NCI-H2107 (cell line): ENCODE measurements at regions not wholly inside any gene's neighbourhood (a gene's known extent, or its start where the extent isn't known, plus 50 kb on each side); places are given as distances from the start of the nearest gene placed in this dataset.

Experiments used
- DNase-seq: peaks from one replicate; lab custom pipeline; 2025; lab: John Stamatoyannopoulos, UW

DNA sequence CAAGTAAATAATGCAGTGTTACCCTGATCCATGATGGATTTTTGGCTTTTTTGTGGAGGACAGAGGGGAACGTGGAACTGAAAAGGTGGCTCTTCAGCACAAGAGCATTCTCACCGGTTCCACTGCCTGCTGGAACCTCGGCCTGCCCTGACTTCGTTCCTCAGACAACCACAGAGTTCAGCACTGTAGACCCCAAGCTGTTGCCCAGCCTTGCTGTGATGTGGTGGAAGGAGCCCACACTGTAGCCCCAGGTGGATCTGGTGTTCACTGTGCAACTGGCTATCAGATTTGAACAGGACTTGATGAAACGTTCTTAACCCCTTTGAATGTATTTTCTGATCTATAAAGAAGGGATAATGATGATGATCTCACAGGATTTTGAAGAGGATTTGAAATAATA is 293.5 kb downstream of the TRIB2 start:
- DNase-seq, result no peak

DNA sequence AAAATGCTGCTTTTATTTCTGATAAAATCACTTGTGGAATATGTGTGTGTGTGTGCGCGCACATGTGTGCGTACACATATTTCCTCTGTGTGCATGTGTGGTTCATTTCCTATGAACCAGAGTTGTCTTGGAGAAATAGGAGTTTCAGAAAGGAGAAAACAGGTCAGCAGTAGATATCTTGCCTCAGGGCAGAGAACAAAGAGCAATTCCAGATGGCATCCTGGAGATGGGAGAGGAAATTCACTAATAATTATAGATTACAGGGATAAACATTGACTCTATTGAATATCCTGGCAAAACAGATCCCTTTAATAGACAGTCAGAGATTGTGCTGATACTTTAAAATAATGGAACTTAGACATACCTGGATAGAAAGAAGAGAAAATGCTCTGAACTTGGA is 298.0 kb downstream of the TRIB2 start:
- no peak for DNase-seq

DNA sequence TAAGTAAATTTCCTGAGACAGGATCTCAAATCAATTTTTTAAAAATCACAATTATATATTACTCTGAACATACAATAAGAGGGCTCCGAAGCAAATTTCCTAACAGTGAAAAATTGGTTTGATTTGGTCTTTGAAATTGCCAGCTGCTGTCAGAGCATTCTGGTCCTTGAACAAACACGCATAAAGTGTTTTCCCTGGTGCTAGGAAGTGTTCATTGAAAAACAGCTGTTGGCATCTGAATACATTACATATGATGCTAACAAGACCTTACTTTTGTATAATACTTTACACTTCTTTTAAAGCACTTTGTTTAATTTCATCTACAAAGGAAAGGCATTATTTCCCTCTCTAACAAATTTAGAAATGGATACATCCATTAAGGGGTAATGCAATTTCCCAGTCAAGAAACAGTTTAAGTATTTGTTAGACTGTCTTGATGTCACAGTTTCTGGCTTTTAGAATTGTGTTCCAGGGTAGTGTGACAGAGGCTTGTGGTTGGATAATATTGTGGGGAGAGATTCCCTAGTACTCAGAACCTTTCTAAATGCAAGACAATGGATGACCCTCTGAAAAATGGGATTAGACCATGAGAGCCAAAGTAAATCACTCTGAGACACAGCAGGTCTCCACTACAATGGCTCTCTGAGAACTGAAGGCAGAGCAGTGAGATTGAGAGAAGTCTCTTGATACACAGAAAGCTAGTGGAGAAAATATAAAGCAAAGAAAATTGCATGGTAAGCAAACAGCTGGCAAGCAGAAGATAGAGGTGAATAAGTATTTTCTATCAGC is 299.0 kb downstream of the TRIB2 start:
- DNase-seq, result no peak

DNA sequence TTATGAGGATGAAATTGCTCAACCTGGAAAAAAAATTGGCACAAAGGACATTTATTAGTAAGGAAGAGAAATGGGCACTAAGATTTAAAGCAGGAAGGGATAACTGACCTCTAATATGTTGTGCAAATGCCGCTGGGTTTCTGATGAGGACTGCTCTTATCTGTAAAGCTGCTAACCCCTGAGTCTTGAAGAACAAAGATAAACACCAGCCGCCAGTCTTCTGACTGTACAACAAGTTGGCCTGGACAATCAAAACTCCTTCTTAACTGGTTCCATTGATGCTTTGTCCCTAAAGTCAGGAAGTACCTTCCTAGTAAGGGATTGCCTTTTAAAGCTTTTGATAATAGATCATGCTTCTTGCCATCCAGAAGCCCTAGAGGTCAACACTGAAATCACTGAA is 301.8 kb downstream of the TRIB2 start:
- no peak for DNase-seq

DNA sequence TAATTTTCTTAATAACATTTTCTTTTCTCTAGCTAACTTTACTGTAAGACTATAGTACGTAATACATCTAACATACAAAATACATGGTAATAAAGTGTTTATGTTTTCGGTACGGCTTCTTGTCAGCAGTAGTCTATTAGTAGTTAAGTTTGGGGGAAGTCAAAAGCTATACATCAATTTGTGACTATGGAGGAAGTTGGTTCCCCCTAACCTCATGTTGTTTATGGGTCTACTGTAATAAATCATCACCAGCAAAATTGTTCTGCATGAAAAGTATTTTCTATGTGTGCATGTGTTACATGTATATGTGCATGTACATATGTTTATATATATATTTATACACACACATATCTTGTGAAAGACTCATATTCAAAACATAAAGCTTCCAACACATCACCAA is 303.0 kb downstream of the TRIB2 start:
- no peak for DNase-seq

DNA sequence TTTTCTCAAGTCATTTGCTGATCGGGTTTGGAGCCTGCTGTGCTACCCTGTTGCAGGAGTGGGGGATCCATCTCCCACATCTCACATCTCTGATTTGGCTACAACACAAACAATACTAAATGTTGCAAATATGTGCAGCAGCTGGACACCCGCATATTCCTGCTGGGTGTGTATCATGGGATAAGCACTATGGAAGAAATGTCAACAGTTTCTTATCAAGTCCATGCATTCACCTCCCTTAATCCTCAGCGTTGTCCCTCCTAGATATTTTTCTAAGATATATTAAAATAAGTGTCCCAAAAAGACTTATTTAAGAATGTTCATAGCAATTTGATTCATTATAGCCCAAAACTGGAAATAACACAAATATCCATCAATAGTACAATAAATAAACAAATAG is 303.7 kb downstream of the TRIB2 start:
- no peak for DNase-seq

DNA sequence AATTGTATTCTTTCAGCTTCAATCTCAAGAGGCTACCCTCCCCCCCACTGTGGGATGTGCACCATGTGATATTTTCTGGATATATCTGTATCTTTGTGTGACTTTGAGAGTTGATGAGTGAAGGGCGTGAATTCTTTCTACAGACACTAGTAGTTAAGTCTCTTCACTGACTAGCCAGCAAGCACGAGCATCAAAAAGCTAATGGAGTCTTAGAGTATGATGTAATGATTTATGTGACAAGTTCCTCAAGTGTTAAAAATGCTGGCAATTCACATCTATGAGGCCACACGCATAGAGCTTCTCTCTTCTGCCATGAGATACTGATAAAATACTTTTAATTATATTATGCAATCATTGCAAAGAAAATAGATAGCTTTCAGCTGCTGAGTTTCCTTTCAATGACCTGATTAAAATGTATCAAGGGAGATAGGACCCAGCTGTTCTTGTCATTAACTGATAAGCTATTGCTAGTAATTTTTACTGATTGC is 304.8 kb downstream of the TRIB2 start:
- DNase-seq, result no peak

DNA sequence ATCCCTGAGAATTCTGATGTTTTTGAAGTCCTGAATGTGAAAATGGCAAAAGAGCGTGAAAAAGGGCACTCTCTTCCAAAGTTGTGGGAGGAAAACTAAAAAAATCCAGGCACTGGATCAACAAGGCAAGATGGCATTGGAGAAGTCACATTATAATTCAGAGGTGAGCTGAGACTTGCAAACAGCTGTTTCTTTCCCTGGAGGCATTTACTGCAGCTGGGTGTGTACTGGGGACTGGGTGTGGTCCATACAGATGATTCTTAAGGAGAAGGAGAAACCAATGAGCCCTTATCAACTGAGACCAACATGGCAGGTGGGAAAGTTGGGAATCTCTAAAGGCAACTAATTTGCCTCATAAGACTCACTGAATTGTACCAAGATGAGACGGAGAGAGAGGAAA is 313.9 kb downstream of the TRIB2 start:
- no peak for DNase-seq

DNA sequence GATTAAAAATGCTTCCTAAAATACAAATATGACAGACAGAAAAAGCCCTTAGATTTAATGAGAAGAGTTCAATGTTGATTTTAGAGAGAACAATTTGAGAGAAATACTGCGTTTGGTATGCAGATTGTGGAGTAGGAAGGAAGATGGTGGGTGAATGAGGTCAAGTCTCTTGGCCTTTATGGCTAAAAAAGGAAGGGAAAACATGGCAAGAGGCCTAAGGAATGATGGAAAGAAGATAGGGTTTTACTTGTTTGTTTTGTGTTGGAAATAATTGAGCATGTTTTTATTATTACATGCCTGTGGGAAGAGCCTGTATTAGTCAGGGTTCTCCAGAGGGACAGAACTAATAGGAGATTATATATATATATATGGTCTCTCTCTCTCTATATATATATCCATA is 318.1 kb downstream of the TRIB2 start:
- DNase-seq, result no peak

DNA sequence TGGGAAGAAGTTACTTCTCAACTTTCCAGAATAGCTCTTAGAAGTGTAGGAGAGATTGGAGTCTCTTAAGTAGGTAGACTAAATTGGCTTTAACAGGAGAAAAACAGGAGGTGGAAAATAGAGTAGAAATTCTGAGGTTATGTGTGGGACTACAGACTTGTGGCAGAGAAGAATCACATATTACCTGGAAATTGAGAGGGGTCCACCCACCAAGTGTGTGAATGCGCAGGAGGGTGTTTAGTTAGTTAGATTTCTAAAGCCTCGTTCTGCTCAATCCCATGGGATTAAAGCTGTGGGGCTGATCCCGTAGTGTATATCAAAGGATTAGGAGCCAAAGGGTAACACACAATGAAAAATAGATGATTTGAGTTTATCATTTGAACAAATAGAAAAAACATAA is 319.1 kb downstream of the TRIB2 start:
- DNase-seq, result no peak

DNA sequence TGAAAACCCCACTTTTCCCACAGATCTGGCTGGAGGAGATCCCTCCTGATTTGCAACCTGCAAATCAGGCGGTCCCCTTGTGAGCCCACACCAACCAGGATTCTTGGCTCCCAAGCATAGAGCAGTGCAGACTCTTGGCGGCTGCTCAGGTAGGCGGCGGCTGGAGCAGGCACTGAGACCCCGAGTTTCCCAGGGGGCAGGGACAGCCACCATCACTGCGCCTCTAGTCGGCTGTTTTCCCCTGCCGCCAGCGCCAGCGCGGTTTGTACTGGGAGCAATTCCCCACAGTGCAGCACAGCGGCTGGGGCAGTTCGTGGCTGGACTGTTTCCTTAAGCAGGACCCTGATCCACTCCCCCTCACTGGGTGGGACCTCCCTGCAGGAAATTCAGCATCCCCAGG is 323.3 kb downstream of the TRIB2 start:
- DNase-seq, result no peak

DNA sequence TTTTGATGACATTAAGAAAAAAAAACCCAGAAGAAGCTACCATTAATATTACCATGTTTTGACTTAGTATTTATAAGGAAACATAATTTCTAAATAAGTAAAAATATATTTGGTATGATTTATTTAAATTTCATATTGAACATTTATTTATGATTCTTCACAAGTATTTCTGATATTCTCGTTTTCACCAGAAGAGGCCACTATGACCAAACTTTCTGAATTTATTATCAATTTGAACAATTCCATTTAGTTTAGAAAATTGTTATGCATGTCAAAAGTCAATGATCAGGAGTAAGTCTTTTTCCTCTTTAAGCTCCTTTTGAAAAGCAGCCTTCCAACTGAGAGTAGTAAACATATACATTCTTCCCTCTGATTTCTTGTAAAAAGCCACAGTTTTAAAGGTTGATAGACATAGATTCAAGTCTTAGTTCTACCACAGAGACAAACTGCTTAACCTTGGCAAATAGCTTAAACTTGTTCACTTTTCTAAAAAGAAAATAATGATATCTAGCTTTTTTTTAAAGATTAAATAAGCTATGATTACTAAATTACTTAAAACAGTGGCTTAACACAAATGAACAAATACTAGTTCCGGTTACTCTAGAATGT is 329.9 kb downstream of the TRIB2 start:
- DNase-seq, result no peak

DNA sequence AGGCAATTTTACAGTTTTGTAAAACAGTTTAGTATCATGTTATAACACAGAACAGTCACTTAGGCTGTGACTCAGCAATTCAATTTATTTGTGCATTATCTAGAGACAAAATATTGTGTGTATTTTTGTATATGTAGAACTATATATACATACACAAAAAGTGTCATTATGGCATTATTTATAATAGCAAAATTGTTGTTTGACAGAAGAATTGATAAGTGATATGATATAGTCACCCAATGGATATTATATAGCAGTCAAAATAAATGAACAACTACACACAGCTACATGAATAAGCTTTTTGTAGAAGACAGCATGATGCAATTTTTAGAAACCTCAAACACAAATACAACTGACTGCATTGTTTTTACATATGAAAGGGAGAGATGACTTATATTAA is 334.0 kb downstream of the TRIB2 start:
- DNase-seq, result no peak

DNA sequence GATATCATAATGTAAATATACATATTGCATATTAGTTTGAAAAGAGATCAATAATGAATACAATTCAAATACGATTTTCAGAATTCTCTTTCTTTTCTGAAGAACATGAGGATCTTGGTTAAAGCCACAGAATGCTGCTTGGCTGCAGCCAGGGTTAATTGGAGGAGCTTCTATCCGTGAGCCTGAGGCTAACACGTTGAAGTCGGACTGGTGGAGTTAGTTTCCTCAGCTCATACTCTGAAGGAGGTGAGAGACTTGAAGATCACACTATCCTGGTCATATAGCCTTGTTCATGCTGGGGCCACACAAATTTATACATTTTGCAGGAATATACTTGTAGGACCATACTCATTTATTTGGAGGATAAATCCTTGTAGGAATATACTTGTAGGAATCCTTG is 335.8 kb downstream of the TRIB2 start:
- no peak for DNase-seq

DNA sequence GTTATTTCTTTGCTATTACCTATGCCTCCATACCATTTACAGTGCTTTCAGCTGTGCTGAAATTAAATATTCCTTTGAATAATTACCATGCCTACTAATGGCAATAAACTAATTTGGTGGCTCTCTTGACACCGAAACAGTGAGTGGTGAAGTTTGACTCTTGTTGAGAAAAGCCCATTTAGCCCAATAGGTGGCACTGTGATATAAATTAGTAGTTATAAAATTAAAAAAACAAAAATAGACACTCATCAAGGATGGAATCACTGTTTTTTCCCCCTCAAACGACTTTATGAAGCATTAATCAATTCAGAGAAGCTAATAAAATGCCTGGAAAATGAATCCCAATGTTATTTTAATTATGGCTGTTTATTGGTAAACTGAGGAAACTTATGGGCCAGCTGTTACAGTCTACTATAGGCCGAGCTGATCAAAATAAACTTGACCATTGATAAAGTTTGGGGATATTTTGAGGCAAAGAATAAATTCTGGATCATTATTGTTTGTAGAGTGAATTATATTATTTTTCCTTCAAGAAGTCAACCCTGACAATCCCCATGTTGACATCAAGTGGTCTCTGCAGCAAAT is 339.6 kb downstream of the TRIB2 start:
- DNase-seq, result no peak

DNA sequence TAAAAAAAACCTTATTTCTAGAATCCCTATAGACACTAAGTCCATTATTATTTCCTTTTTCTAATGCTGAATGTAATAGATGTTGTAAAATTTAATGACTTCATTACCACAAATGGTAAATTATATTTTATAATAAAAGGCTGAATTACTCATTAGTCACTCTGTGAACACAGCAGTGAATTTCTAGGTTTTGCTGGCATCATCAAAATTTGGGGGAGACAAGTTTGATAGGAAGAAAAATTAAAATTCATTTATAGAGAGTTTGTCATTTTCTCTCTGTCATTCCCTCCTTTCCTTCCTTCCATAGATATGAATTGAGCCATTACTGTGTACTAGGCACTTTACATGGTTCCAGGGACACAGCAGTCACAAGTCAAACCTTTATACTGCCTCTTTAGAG is 340.9 kb downstream of the TRIB2 start:
- no peak for DNase-seq

DNA sequence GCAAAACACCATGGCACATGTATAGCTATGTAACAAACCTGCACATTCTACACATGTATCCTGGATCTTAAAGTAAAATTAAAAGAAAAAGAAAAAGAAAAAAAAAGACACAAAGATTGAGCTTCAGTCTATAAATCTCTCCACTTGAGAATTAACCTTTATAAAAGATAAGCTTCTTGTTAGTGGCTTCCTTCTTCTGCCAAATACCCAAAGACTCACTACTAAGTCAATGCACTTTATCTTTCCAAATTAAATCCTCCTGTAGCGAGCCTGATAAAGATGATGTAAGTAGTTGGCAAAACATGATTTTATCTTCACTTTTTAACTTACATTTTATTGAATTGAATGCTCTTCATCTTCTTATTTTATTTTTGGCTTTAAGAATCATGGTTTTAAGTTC is 349.9 kb downstream of the TRIB2 start:
- DNase-seq, result no peak

DNA sequence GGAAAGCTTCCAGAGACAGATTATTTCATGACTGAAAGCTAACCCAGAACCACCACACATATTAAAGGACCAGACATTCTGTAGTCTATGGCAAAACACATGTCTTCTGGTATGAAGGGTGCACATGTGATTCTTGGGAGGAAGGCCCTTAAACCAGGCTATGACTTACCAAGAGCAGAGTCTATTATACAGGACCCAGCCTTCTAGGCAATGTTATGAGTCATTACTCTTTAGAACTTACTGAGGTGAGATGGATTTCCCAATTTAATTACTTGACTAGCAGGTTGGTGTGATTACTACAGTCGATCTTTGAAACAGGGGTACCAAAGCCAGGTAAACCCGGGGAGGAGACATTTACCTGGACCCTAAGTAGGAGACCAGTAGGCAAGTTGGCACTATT is 350.8 kb downstream of the TRIB2 start:
- no peak for DNase-seq

DNA sequence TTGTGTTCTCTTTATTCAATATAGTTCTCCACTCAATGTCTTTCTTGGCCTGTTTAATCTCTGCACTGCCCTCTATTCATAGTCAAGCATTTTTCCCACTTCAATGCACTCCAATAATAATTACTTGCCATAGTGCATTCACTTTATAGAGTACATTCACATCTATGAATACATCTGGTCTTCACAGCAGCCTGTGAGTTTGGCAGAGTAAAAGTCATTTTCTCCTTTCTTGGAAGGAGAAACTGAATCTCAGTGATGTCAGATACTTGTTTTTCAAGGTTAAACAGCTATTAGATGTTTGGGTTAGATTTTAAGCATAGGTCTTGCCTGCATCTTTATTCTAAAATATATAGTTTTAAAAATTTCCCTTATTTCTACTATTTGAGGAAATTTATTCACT is 373.2 kb downstream of the TRIB2 start:
- no peak for DNase-seq

DNA sequence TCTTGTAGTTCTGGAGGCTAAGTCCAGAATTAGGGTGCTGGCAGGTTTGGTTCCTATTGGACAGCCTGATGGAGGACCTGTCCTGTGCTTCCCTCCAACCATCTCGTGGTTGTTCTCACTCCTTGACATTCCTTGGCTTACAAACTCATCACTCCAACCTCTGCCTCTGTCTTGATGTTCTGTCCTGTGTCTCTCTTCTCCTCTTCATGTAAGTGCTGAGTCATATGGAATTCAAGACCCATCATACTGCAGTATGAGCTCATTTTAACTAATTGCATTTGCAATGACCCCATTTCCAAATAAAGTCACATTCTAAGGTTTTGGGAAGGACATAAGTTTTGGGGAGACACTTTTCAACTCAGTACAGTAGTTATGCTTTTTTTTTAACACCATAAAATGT is 374.7 kb downstream of the TRIB2 start:
- no peak for DNase-seq

DNA sequence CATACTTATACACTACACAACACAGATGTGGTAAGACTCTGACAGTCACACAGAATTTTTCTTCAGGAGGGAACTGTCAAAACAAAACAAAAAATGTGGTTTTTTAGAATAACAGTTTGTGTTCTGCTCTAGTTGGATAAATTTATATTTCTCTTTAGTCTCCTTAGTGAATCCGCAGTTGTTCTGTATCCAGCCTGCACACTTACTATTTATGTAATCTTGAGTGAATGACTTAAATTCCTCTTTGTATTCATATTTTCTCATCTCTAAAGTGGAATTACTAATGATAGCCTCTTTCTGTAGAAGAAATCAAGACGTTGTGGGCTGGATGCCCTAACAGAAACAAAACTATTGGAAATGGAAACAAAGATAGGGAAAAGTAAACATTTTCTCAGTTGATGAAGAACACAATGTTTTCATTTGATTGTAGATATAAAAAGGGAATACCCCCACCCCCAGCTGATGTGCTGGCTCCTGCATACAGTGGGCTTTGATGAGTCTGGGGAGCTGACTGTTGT is 375.2 kb downstream of the TRIB2 start:
- no peak for DNase-seq

DNA sequence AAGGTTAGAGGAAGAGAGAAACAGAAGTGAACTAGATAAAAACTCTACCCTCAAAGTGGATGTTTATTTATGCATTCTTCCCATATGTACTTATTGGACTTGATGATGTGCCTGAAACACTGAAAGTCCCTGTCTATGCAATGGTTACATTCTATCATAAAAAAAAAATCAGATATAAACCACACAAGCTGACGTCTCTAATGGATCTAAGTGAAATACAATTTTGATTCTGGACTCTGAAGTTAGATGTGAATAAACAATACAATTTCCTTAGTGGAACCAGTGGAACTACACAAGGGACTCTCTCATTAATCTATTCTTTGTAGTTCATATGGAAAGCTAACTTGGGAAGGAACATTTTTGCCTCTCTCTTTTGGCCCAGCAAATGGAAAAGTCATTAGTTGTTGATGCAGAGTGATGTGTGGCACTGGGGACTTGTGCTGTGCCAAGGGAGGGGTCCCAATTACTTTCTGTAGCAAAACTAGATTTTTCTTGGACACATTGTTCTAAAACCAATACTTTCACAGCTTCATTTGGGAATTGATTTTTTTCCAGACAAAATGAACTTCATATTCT is 376.8 kb downstream of the TRIB2 start:
- no peak for DNase-seq
